Panc1 (cell line): ENCODE measurements at regions not wholly inside any gene's neighbourhood (a gene's known extent, or its start where the extent isn't known, plus 50 kb on each side); places are given as distances from the start of the nearest gene placed in this dataset.

Experiments used
- TF ChIP-seq, protein P1 (sequence below), 2 experiments: IDR thresholded peaks; 2 replicates each; pipeline ENCODE4 v1.6.1; 2011 to 2012; ENCODE audit warnings: low read depth in 2 of 2, control low read depth in 1 of 2, low read length in 1 of 2, mild to moderate bottlenecking in 1 of 2, moderate library complexity in 1 of 2; ENCODE audit not compliant: insufficient read depth in 1 of 2
- TF ChIP-seq, protein P2 (sequence below): fragments of 450-650 bp; IDR thresholded peaks from 2 replicates; pipeline ENCODE4 v1.5.1; 2017; ENCODE audit warnings: mild to moderate bottlenecking

DNA sequence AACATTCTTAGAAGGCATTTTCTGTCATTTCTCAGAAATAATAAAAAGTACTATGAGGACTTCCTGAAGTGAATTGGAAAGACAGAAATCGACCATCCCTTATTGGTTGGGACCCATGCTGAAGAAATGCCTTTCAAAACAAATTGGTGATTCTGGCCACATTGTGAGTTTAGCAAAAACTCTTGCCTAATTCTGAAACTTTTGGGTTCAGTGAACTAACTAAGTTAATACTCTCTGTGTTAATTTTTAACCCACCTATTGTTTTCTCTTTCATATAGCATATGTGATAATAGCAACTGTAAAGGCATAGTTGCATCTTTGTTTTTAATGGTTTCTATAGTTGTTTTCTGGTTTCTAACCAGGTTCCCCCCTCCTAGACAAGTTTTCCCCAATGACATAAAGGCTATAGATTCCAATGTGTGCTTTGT is 129.3 kb upstream of the FAT1 start:
- TF ChIP-seq, protein P1, sequence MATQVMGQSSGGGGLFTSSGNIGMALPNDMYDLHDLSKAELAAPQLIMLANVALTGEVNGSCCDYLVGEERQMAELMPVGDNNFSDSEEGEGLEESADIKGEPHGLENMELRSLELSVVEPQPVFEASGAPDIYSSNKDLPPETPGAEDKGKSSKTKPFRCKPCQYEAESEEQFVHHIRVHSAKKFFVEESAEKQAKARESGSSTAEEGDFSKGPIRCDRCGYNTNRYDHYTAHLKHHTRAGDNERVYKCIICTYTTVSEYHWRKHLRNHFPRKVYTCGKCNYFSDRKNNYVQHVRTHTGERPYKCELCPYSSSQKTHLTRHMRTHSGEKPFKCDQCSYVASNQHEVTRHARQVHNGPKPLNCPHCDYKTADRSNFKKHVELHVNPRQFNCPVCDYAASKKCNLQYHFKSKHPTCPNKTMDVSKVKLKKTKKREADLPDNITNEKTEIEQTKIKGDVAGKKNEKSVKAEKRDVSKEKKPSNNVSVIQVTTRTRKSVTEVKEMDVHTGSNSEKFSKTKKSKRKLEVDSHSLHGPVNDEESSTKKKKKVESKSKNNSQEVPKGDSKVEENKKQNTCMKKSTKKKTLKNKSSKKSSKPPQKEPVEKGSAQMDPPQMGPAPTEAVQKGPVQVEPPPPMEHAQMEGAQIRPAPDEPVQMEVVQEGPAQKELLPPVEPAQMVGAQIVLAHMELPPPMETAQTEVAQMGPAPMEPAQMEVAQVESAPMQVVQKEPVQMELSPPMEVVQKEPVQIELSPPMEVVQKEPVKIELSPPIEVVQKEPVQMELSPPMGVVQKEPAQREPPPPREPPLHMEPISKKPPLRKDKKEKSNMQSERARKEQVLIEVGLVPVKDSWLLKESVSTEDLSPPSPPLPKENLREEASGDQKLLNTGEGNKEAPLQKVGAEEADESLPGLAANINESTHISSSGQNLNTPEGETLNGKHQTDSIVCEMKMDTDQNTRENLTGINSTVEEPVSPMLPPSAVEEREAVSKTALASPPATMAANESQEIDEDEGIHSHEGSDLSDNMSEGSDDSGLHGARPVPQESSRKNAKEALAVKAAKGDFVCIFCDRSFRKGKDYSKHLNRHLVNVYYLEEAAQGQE (IDR thresholded peaks at IDR 0.05; ENCODE audit: insufficient read depth in 1 of 2, low read depth in 2 of 2, low read length in 1 of 2), result no peak
- TF ChIP-seq, protein P2, sequence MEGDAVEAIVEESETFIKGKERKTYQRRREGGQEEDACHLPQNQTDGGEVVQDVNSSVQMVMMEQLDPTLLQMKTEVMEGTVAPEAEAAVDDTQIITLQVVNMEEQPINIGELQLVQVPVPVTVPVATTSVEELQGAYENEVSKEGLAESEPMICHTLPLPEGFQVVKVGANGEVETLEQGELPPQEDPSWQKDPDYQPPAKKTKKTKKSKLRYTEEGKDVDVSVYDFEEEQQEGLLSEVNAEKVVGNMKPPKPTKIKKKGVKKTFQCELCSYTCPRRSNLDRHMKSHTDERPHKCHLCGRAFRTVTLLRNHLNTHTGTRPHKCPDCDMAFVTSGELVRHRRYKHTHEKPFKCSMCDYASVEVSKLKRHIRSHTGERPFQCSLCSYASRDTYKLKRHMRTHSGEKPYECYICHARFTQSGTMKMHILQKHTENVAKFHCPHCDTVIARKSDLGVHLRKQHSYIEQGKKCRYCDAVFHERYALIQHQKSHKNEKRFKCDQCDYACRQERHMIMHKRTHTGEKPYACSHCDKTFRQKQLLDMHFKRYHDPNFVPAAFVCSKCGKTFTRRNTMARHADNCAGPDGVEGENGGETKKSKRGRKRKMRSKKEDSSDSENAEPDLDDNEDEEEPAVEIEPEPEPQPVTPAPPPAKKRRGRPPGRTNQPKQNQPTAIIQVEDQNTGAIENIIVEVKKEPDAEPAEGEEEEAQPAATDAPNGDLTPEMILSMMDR, result no peak
